ENCODE measurements at regions not wholly inside any gene's neighbourhood (a gene's known extent, or its start where the extent isn't known, plus 50 kb on each side); places are given as distances from the start of the nearest gene placed in this dataset.
"Not testable (repeated sequence)": the region's sequence is repeated elsewhere in the genome, so short reads cannot be mapped to it uniquely, and the experiment has no call there.

DNA sequence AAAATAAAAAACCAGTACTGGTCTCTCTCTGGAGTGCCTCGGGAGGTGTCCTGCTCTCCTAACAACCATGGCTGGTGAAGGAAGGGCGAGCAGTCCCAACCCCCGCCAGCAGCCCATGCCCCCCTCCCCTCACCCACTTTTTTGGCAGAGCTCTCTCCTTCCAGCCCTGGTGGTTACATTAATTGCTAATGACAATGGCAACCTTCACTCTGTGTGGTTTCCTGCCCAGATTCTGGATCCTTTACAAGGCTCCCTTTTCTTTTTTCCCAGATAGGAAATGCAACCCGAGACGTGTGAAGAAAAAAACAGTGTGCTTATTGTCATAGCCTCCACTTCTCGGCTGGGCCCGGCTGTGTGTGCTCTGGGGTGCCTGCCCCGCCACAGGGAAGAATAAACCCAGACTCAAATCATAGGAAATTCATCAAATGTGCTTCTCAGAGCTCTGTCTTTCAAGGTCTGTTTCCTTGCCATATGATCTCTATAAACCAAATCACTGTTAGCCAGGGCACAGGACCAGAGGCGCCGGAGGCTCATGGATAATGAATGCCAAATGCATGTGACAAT lies 513.0 kb downstream of the SOX6 start:
- Histone ChIP-seq H3K9ac (ENCODE audit: low read length) (no peak overlapping the region), H2AFZ (ENCODE audit: low read length) (no peak overlapping the region), H3K4me2 (ENCODE audit: low read depth, low read length, poor library complexity, severe bottlenecking) (no peak overlapping the region), H3K36me3 (ENCODE audit: insufficient read depth, low read length) (no peaks in the 10 kb centered on the region), H3K79me2 (ENCODE audit: low read length) (no peaks in the 10 kb centered on the region), H3K9me3 (ENCODE audit: low read length) (no peaks in the 10 kb centered on the region), H3K9me2 (replicated peaks; ENCODE audit: insufficient read depth, low read length) (no peaks in the 10 kb centered on the region), H3K27me3 (ENCODE audit: low read length) (no peaks in the 10 kb centered on the region), H3K4me1 (ENCODE audit: low read length) (no peaks in the 10 kb centered on the region), H3K4me3 (ENCODE audit: low read length) (no peak overlapping the region), H3K27ac (ENCODE audit: low read length) (no peak overlapping the region), H4K20me1 (ENCODE audit: insufficient read depth, low read depth, low read length) (no peaks in the 10 kb centered on the region)
- no peak for DNase-seq

DNA sequence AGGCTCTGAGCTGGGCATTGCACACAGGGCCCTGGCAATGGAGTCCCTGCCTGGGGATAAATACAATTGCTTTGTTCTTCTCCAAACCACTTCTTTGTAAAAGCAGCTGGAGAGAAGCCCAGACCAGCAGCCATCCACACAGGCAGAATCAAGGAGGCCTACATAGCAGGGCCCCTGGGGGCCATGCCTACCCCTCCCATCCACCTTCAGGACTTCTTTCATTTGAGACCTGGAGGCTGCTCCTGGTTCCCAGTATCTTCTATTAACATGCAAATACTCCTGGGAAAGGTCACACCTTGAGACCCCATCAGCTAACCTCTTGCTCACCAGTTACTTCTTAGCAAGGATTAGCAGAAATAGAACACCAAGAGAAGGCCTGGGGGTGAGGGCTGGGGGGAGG lies 511.1 kb downstream of the SOX6 start:
- no peaks in the 10 kb centered on the region for H3K36me3 ChIP-seq (ENCODE audit: insufficient read depth, low read length)
- no peaks in the 10 kb centered on the region for H3K79me2 ChIP-seq (ENCODE audit: low read length)
- no peak overlapping the region for H3K9ac ChIP-seq (ENCODE audit: low read length)
- no peak for DNase-seq
- H3K4me2 ChIP-seq (ENCODE audit: low read depth, low read length, poor library complexity, severe bottlenecking) = no peak overlapping the region
- H3K27me3 ChIP-seq (ENCODE audit: low read length) = no peaks in the 10 kb centered on the region
- H3K9me2 ChIP-seq (replicated peaks; ENCODE audit: insufficient read depth, low read length) = no peaks in the 10 kb centered on the region
- no peak overlapping the region for H3K27ac ChIP-seq (ENCODE audit: low read length)
- no peaks in the 10 kb centered on the region for H4K20me1 ChIP-seq (ENCODE audit: insufficient read depth, low read depth, low read length)
- H3K4me3 ChIP-seq (ENCODE audit: low read length) = no peak overlapping the region
- H3K9me3 ChIP-seq (ENCODE audit: low read length) = no peaks in the 10 kb centered on the region
- no peak overlapping the region for H2AFZ ChIP-seq (ENCODE audit: low read length)
- H3K4me1 ChIP-seq (ENCODE audit: low read length) = no peaks in the 10 kb centered on the region

DNA sequence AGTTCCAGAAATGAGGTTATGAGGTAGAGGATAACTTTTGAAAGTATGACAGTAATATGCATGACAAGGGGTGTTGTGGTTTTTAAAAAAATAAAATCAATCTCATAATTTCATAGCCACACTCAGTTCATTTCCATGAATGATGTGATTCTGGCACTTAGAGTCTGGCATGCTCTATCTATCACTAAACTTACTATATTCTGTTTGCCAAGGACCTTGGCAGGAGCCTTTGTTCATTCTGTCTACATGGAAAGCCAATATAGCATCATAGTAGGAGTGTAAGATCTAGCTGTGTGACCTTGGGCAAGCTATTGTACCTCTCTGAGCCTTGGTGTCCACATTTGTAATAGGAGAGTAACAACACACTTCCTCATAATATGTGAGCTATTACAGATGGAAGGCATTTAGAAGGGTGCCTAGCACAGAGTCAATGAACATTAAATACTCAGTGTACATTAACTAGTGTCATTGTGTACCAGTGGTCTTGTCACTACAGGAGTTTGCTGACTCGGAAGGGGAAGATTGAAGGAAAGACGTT lies 507.6 kb downstream of the SOX6 start:
- Histone ChIP-seq H3K9me2 (replicated peaks; ENCODE audit: insufficient read depth, low read length) (no peaks in the 10 kb centered on the region), H3K27me3 (ENCODE audit: low read length) (no peaks in the 10 kb centered on the region), H3K4me3 (ENCODE audit: low read length) (no peak overlapping the region), H3K36me3 (ENCODE audit: insufficient read depth, low read length) (no peaks in the 10 kb centered on the region), H3K9me3 (ENCODE audit: low read length) (no peaks in the 10 kb centered on the region), H3K9ac (ENCODE audit: low read length) (no peak overlapping the region), H3K27ac (ENCODE audit: low read length) (no peak overlapping the region), H3K79me2 (ENCODE audit: low read length) (no peaks in the 10 kb centered on the region), H3K4me1 (ENCODE audit: low read length) (no peaks in the 10 kb centered on the region), H3K4me2 (ENCODE audit: low read depth, low read length, poor library complexity, severe bottlenecking) (no peak overlapping the region), H2AFZ (ENCODE audit: low read length) (no peak overlapping the region), H4K20me1 (ENCODE audit: insufficient read depth, low read depth, low read length) (no peaks in the 10 kb centered on the region)
- no peak for DNase-seq

DNA sequence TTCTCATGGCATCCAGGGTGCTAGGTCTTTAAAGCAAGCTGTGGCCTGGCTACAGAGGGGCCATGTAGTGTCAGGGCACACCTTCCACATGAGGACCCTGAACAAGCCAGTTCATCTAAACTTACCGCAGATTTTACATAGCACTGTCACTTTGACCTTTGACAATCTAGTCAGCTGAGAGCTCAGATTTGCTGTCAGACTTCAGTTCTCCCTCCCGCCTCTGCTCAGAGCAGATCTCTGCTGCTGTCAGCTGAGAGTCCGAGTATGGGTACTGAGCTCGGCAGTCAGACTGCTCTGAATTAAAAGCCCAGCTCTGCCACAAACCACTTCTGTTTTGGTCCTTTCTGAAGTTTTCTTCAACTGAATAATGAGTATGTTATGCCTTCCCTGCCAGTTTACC lies 507.1 kb downstream of the SOX6 start:
- no peak overlapping the region for H3K9ac ChIP-seq (ENCODE audit: low read length)
- H3K79me2 ChIP-seq (ENCODE audit: low read length) = no peaks in the 10 kb centered on the region
- H3K4me1 ChIP-seq (ENCODE audit: low read length) = no peaks in the 10 kb centered on the region
- H3K9me2 ChIP-seq (replicated peaks; ENCODE audit: insufficient read depth, low read length) = no peaks in the 10 kb centered on the region
- H4K20me1 ChIP-seq (ENCODE audit: insufficient read depth, low read depth, low read length) = no peaks in the 10 kb centered on the region
- H3K9me3 ChIP-seq (ENCODE audit: low read length) = no peaks in the 10 kb centered on the region
- no peak for DNase-seq
- no peak overlapping the region for H3K27ac ChIP-seq (ENCODE audit: low read length)
- H3K27me3 ChIP-seq (ENCODE audit: low read length) = no peaks in the 10 kb centered on the region
- no peak overlapping the region for H3K4me2 ChIP-seq (ENCODE audit: low read depth, low read length, poor library complexity, severe bottlenecking)
- no peak overlapping the region for H3K4me3 ChIP-seq (ENCODE audit: low read length)
- H3K36me3 ChIP-seq (ENCODE audit: insufficient read depth, low read length) = no peaks in the 10 kb centered on the region
- no peak overlapping the region for H2AFZ ChIP-seq (ENCODE audit: low read length)

DNA sequence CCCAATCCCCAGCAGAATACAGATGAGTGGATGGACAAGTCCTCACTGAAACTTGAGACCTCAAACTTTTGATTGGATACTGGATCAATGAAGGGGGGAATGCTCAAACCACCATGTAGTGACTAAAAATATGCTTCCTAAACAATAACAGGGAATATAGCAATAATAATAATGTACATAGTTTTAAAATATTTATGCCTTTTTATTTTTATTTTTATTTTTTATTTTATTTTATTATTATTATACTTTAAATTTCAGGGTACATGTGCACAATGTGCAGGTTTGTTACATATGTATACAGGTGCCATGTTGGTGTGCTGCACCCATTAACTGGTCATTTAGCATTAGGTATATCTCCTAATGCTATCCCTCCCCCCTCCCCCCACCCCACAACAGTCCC lies 506.0 kb downstream of the SOX6 start:
- not testable (repeated sequence) for H3K27ac ChIP-seq (ENCODE audit: low read length); H3K4me1 ChIP-seq (ENCODE audit: low read length); H3K4me3 ChIP-seq (ENCODE audit: low read length); H3K9me2 ChIP-seq (replicated peaks; ENCODE audit: insufficient read depth, low read length); H3K9me3 ChIP-seq (ENCODE audit: low read length); H3K4me2 ChIP-seq (ENCODE audit: low read depth, low read length, poor library complexity, severe bottlenecking); H4K20me1 ChIP-seq (ENCODE audit: insufficient read depth, low read depth, low read length); H3K36me3 ChIP-seq (ENCODE audit: insufficient read depth, low read length); H2AFZ ChIP-seq (ENCODE audit: low read length); H3K9ac ChIP-seq (ENCODE audit: low read length); DNase-seq; H3K27me3 ChIP-seq (ENCODE audit: low read length); H3K79me2 ChIP-seq (ENCODE audit: low read length)

DNA sequence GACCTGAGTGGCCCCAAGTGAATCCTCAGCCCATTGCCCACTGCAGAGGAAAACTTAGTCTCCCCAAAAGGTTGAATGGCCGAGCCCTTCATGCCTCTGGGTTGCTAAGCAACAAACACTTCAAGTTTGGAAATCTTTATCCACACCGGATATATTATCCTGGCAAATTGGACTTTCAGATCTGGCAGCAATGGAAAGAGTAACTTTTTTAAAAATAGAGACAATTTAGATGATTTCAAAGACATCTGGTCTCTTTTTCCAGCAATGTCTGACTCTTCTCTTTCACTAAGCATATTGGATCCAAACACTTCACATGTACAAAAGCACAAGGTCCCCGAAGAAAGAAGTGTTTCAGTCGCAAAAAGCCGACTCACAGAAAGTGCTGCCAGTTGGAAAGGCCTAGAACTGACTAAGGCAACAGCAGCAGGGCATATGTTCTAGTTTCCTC lies 505.3 kb downstream of the SOX6 start:
- Histone ChIP-seq H3K4me2 (ENCODE audit: low read depth, low read length, poor library complexity, severe bottlenecking) (no peak overlapping the region), H2AFZ (ENCODE audit: low read length) (no peak overlapping the region), H3K4me1 (ENCODE audit: low read length) (no peaks in the 10 kb centered on the region), H3K79me2 (ENCODE audit: low read length) (no peaks in the 10 kb centered on the region), H4K20me1 (ENCODE audit: insufficient read depth, low read depth, low read length) (no peaks in the 10 kb centered on the region), H3K9ac (ENCODE audit: low read length) (no peak overlapping the region), H3K4me3 (ENCODE audit: low read length) (no peak overlapping the region), H3K36me3 (ENCODE audit: insufficient read depth, low read length) (no peaks in the 10 kb centered on the region), H3K9me2 (replicated peaks; ENCODE audit: insufficient read depth, low read length) (no peaks in the 10 kb centered on the region), H3K27me3 (ENCODE audit: low read length) (no peaks in the 10 kb centered on the region), H3K9me3 (ENCODE audit: low read length) (no peaks in the 10 kb centered on the region), H3K27ac (ENCODE audit: low read length) (no peak overlapping the region)
- no peak for DNase-seq

DNA sequence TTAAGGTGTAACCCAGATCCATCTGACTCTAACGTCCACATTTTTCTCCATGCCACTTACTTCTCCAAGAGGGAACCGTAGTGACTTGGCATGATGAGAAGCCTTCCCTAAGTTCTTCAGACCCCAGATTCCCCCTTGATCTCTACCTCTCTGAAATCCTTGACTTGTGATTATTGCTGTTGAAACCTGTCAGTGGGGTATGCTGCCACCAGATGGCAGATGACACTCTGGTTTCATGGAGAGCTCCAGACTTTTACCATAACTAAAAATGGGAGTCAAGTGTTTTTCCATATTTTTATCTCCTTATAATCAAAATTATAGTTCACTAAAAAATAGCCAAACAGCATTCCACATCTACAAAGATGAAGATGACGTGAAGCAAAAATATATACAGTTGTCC lies 504.2 kb downstream of the SOX6 start:
- Histone ChIP-seq H3K36me3 (ENCODE audit: insufficient read depth, low read length) (no peaks in the 10 kb centered on the region), H3K27ac (ENCODE audit: low read length) (no peak overlapping the region), H3K27me3 (ENCODE audit: low read length) (no peaks in the 10 kb centered on the region), H3K79me2 (ENCODE audit: low read length) (no peaks in the 10 kb centered on the region), H3K9me3 (ENCODE audit: low read length) (no peaks in the 10 kb centered on the region), H3K4me1 (ENCODE audit: low read length) (no peaks in the 10 kb centered on the region), H3K4me2 (ENCODE audit: low read depth, low read length, poor library complexity, severe bottlenecking) (no peak overlapping the region), H3K4me3 (ENCODE audit: low read length) (no peak overlapping the region), H4K20me1 (ENCODE audit: insufficient read depth, low read depth, low read length) (no peaks in the 10 kb centered on the region), H2AFZ (ENCODE audit: low read length) (no peak overlapping the region), H3K9ac (ENCODE audit: low read length) (no peak overlapping the region), H3K9me2 (replicated peaks; ENCODE audit: insufficient read depth, low read length) (no peaks in the 10 kb centered on the region)
- DNase-seq = peak; percentile 46

DNA sequence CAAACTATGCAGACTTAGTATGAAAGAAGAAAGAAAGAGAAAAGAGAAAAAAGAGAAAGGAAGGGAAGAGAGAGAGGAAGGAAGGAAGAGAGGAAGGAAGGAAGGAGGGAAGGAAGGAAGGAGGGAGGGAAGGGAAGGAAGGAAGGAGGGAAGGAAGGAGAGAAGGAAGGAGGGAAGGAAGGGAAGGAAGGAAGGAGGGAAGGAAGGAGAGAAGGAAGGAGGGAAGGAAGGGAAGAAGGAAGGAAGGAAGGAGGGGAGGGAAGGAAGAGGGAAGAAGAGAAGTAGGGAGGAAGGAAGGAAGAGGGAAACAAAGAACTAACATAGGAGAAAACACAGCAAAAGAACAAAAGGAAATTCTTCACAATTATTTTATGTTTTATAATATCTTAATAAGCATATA lies 502.1 kb downstream of the SOX6 start:
- no peak overlapping the region for H3K4me3 ChIP-seq (ENCODE audit: low read length)
- no peak for DNase-seq
- H3K27me3 ChIP-seq (ENCODE audit: low read length) = no peaks in the 10 kb centered on the region
- H3K79me2 ChIP-seq (ENCODE audit: low read length) = no peaks in the 10 kb centered on the region
- no peak overlapping the region for H2AFZ ChIP-seq (ENCODE audit: low read length)
- no peak overlapping the region for H3K4me2 ChIP-seq (ENCODE audit: low read depth, low read length, poor library complexity, severe bottlenecking)
- H3K4me1 ChIP-seq (ENCODE audit: low read length) = no peaks in the 10 kb centered on the region
- no peaks in the 10 kb centered on the region for H3K9me2 ChIP-seq (replicated peaks; ENCODE audit: insufficient read depth, low read length)
- H4K20me1 ChIP-seq (ENCODE audit: insufficient read depth, low read depth, low read length) = no peaks in the 10 kb centered on the region
- H3K27ac ChIP-seq (ENCODE audit: low read length) = no peak overlapping the region
- H3K9ac ChIP-seq (ENCODE audit: low read length) = no peak overlapping the region
- H3K9me3 ChIP-seq (ENCODE audit: low read length) = no peaks in the 10 kb centered on the region
- no peaks in the 10 kb centered on the region for H3K36me3 ChIP-seq (ENCODE audit: insufficient read depth, low read length)

DNA sequence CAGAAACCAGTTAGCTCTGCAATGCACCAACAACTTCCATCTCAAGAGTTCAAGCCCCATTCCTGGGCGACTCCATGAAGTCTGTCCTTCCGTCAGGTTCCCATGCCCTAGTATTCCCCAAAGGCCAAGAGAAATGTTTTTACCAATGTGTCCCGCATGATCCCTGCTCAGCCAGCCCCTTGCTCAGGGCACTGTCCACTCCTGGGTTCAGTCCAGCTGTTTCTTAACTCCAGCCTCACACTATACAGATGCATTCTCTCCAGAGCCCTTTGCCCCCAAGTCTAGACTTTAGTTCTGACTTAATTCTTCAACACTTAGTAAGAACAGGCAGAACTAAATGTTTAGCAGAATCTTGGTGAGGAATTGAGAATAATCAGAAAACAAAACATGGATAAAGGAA lies 497.5 kb downstream of the SOX6 start:
- no peak for DNase-seq
- Histone ChIP-seq H3K4me1 (ENCODE audit: low read length) (no peaks in the 10 kb centered on the region), H3K27ac (ENCODE audit: low read length) (no peak overlapping the region), H3K9ac (ENCODE audit: low read length) (no peak overlapping the region), H3K4me2 (ENCODE audit: low read depth, low read length, poor library complexity, severe bottlenecking) (no peak overlapping the region), H3K4me3 (ENCODE audit: low read length) (no peak overlapping the region), H3K9me3 (ENCODE audit: low read length) (no peaks in the 10 kb centered on the region), H3K9me2 (replicated peaks; ENCODE audit: insufficient read depth, low read length) (no peaks in the 10 kb centered on the region), H4K20me1 (ENCODE audit: insufficient read depth, low read depth, low read length) (no peaks in the 10 kb centered on the region), H3K27me3 (ENCODE audit: low read length) (no peaks in the 10 kb centered on the region), H3K36me3 (ENCODE audit: insufficient read depth, low read length) (no peaks in the 10 kb centered on the region), H3K79me2 (ENCODE audit: low read length) (no peaks in the 10 kb centered on the region), H2AFZ (ENCODE audit: low read length) (no peak overlapping the region)
